Endothelial cell (in vitro differentiated cells): ENCODE measurements at regions not wholly inside any gene's neighbourhood (a gene's known extent, or its start where the extent isn't known, plus 50 kb on each side); places are given as distances from the start of the nearest gene placed in this dataset.

Experiments used
- DNase-seq: peaks from one replicate; pipeline ENCODE4 v3.0.0; 2021; ENCODE audit warnings: low spot score
- H3K27ac Mint-ChIP-seq: one replicate; pipeline ENCODE4 v1.8.0; 2021; ENCODE audit warnings: mixed read lengths, inconsistent platforms; ENCODE audit not compliant: unreplicated experiment
- H3K27me3 Mint-ChIP-seq: one replicate; pipeline ENCODE4 v1.8.0; 2021; ENCODE audit warnings: mild to moderate bottlenecking, moderate library complexity, mixed read lengths, inconsistent platforms; ENCODE audit not compliant: unreplicated experiment
- H3K36me3 Mint-ChIP-seq: one replicate; pipeline ENCODE4 v1.8.0; 2021; ENCODE audit warnings: mild to moderate bottlenecking, low read depth, mixed read lengths, inconsistent platforms; ENCODE audit not compliant: unreplicated experiment
- H3K4me1 Mint-ChIP-seq: one replicate; pipeline ENCODE4 v1.8.0; 2021; ENCODE audit warnings: mild to moderate bottlenecking, mixed read lengths, inconsistent platforms; ENCODE audit not compliant: unreplicated experiment
- H3K4me3 Mint-ChIP-seq: one replicate; pipeline ENCODE4 v1.8.0; 2021; ENCODE audit warnings: mild to moderate bottlenecking, mixed read lengths, inconsistent platforms; ENCODE audit not compliant: unreplicated experiment
- H3K9me3 Mint-ChIP-seq: one replicate; pipeline ENCODE4 v1.8.0; 2021; ENCODE audit warnings: mixed read lengths, inconsistent platforms; ENCODE audit not compliant: unreplicated experiment
- CTCF ChIP-seq: fragments of 200-600 bp; sonication (generic); IDR thresholded peaks from one replicate; pipeline ENCODE4 v1.5.0; 2021; ENCODE audit warnings: antibody characterized with exemption; ENCODE audit not compliant: unreplicated experiment

- no peak for TF ChIP-seq CTCF
- Mint-ChIP-seq H3K36me3 (peaks cover 13% of the 10 kb centered on the region), H3K4me3 (no peak overlapping the region), H3K9me3 (peaks cover 7% of the 10 kb centered on the region), H3K4me1 (peaks cover 25% of the 10 kb centered on the region), H3K27me3 (peaks cover 4% of the 10 kb centered on the region), H3K27ac (no peak overlapping the region)
- DNase-seq: no peak
Observed at GRCh38 chr22:27255580-27255979, 546.0 kb downstream of the MN1 start.

GRCh38 chr22:27257987-27258386 is 543.6 kb downstream of the MN1 start:
- peaks cover 7% of the 10 kb centered on the region for H3K9me3 Mint-ChIP-seq
- H3K36me3 Mint-ChIP-seq: peaks cover 10% of the 10 kb centered on the region
- DNase-seq: no peak
- no peak for TF ChIP-seq CTCF
- peaks cover 36% of the 10 kb centered on the region for H3K4me1 Mint-ChIP-seq
- no peak overlapping the region for H3K27ac Mint-ChIP-seq
- H3K27me3 Mint-ChIP-seq: peaks cover 3% of the 10 kb centered on the region
- no peak overlapping the region for H3K4me3 Mint-ChIP-seq

GRCh38 chr22:27258616-27259172 is 542.9 kb downstream of the MN1 start:
- peaks cover 36% of the 10 kb centered on the region for H3K4me1 Mint-ChIP-seq
- peak; percentile 12 for DNase-seq
- no peak for TF ChIP-seq CTCF
- H3K27ac Mint-ChIP-seq: peak overlapping the region; percentile 93
- H3K4me3 Mint-ChIP-seq: no peak overlapping the region
- H3K9me3 Mint-ChIP-seq: peaks cover 11% of the 10 kb centered on the region
- peaks cover 14% of the 10 kb centered on the region for H3K36me3 Mint-ChIP-seq
- H3K27me3 Mint-ChIP-seq: peaks cover 3% of the 10 kb centered on the region

GRCh38 chr22:27259433-27259832 is 542.1 kb downstream of the MN1 start:
- TF ChIP-seq CTCF: no peak
- H3K27ac Mint-ChIP-seq: peak overlapping the region; percentile 93
- peaks cover 36% of the 10 kb centered on the region for H3K4me1 Mint-ChIP-seq
- peak overlapping the region; percentile 8 for H3K4me3 Mint-ChIP-seq
- peaks cover 13% of the 10 kb centered on the region for H3K36me3 Mint-ChIP-seq
- DNase-seq: no peak
- H3K9me3 Mint-ChIP-seq: peaks cover 15% of the 10 kb centered on the region
- H3K27me3 Mint-ChIP-seq: peaks cover 3% of the 10 kb centered on the region

GRCh38 chr22:27260087-27260698 is 541.4 kb downstream of the MN1 start:
- peaks cover 3% of the 10 kb centered on the region for H3K27me3 Mint-ChIP-seq
- peaks cover 39% of the 10 kb centered on the region for H3K4me1 Mint-ChIP-seq
- H3K4me3 Mint-ChIP-seq: no peak overlapping the region

More at GRCh38 chr22:27260087-27260698, 541.4 kb downstream of the MN1 start:
- TF ChIP-seq CTCF: no peak
- no peak overlapping the region for H3K27ac Mint-ChIP-seq
- H3K36me3 Mint-ChIP-seq: peaks cover 13% of the 10 kb centered on the region
- DNase-seq: no peak
- peaks cover 19% of the 10 kb centered on the region for H3K9me3 Mint-ChIP-seq
